Coronary artery (tissue), 2 donors: ENCODE measurements at regions not wholly inside any gene's neighbourhood (a gene's known extent, or its start where the extent isn't known, plus 50 kb on each side); places are given as distances from the start of the nearest gene placed in this dataset.

Experiments used
- DNase-seq: peaks from one replicate; pipeline ENCODE4 v3.0.0-alpha.2; 2017; ENCODE audit warnings: low spot score
- H3K27ac ChIP-seq, 2 donors: fragments of 200-600 bp; sonication (generic); one replicate each; pipeline ENCODE4 v1.5.1; 2016 to 2019
- H3K4me3 ChIP-seq: fragments of 200-600 bp; sonication (generic); 2 replicates; pipeline ENCODE4 v1.5.1; 2016; ENCODE audit warnings: mild to moderate bottlenecking, moderate library complexity
- TF ChIP-seq, protein P1 (sequence below): fragments of 200-600 bp; sonication (generic); IDR thresholded peaks from one replicate; pipeline ENCODE4 v1.5.1; 2019; ENCODE audit warnings: antibody characterized with exemption

DNA sequence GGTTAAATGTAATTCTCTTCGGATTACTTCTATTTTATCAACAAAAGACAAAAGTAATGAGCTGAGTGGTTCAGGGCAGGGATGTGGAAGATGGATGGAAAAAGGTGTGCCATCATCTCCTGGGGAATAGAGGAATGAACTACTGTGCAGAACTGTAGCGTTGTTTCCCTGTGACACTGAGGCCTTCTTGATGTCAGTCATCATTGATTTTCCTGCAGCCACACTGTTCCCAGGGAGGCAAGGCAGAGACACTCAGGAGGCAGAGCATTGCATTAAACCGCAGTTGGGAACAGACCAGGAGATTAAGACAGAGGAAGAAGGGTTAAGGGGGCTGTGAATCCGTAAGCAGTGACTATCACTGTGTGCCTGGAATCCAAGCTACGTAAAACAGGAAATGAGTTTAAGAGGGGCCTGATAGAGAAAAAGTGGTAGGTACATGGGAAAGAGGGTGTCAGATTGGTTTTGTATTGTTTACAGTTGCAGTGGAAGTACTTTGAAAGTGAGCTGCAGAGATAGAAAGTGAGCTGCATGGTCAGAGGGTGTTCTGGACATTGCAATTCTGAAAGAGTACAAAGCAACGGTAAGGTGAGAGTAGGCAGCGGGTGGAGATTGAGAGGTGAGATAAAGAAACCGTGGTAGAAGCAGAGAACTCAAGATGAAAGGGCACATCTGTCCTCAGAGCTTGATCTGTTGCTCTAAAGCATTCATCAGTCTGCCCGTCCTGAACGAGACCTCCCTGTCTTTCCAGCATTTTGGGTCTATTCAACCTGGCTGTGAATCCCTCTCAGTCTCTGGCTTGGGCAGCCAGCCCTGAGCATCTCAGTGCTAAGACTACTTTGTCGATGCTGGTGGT lies 793.4 kb upstream of the CELF4 start:
- TF ChIP-seq, protein P1, sequence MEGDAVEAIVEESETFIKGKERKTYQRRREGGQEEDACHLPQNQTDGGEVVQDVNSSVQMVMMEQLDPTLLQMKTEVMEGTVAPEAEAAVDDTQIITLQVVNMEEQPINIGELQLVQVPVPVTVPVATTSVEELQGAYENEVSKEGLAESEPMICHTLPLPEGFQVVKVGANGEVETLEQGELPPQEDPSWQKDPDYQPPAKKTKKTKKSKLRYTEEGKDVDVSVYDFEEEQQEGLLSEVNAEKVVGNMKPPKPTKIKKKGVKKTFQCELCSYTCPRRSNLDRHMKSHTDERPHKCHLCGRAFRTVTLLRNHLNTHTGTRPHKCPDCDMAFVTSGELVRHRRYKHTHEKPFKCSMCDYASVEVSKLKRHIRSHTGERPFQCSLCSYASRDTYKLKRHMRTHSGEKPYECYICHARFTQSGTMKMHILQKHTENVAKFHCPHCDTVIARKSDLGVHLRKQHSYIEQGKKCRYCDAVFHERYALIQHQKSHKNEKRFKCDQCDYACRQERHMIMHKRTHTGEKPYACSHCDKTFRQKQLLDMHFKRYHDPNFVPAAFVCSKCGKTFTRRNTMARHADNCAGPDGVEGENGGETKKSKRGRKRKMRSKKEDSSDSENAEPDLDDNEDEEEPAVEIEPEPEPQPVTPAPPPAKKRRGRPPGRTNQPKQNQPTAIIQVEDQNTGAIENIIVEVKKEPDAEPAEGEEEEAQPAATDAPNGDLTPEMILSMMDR: no peak
- no peak for DNase-seq
- no peak overlapping the region for H3K4me3 ChIP-seq
- no peak overlapping the region for H3K27ac ChIP-seq

DNA sequence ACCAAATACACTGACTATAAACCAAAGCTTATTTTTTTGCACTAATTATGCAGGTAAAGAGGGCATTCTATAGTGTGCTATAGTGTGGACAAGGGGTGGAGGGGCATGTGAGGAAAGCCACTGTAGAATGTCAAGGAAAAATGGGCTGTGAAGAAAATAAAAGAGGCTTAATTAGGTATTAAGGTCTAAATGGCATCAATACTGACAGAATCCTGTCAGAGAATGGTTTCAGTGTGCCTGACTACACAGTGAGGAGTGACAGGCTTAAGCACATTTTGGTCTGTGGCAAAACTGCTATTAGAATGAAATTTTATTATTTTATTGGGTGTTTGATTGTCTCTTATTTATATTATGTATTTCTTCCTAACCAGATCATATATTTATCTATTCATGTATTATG lies 787.6 kb upstream of the CELF4 start:
- H3K27ac ChIP-seq: no peak overlapping the region
- TF ChIP-seq, protein P1: no peak
- DNase-seq: no peak
- H3K4me3 ChIP-seq: no peak overlapping the region

DNA sequence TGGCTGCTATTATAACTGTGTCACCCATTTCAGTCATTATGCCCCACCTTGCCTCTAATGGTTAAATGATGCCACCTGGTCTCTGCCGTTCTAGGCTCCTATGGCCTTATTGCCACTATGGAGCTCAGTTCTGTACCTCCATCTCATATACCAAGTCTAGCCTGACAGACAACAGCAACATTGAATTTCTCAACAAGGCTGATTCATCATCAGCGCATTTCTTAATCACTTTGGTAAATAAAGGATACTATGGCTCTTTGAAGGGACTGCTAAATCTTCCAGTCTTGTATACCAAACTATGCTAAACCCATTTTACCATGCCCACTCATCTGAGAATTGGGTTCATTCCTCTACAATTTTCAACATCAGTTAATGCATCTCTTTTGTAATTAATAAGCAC lies 784.5 kb upstream of the CELF4 start:
- no peak overlapping the region for H3K4me3 ChIP-seq
- TF ChIP-seq, protein P1: no peak
- H3K27ac ChIP-seq: no peak overlapping the region
- DNase-seq: no peak

DNA sequence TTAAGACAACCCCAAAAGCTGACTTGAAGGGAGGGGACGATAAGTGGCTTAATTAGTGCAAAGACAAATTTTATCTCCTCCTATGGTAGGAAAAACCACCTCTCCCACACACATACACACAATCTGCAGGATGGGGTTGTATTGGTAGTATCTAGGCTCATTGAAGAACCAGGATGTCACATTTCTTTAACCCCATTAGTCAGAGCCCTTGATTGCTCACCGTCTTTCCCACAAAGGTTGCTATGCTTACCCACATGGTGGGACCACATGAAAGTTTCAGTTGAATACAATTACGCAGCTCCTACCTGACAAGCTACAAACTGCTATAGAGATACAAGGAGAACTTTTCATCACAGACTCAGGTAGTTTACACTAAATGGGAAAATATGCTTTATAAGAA lies 765.0 kb upstream of the CELF4 start:
- TF ChIP-seq, protein P1: no peak
- no peak for DNase-seq
- no peak overlapping the region for H3K4me3 ChIP-seq
- H3K27ac ChIP-seq: no peak overlapping the region

DNA sequence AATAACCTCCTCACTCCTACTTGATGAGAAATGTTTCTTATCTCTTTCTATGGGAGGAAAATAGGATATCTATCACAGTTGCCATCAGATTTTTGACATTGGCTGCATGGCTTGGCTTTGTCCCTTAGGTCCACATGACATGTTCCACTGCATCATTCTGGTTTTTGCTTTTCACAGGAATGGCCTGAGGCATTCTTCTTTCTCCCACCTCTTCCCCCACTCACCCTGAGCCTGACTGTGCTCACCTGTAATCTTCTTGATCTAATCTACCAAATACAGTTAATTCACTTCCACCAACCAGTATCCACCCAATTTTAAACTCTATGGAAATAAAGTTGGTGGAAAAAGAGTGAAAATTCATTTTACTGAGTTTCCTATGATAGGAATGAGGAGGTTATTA lies 763.5 kb upstream of the CELF4 start:
- Histone ChIP-seq H3K4me3 (no peak overlapping the region), H3K27ac (no peak overlapping the region)
- no peak for DNase-seq
- TF ChIP-seq, protein P1: no peak

DNA sequence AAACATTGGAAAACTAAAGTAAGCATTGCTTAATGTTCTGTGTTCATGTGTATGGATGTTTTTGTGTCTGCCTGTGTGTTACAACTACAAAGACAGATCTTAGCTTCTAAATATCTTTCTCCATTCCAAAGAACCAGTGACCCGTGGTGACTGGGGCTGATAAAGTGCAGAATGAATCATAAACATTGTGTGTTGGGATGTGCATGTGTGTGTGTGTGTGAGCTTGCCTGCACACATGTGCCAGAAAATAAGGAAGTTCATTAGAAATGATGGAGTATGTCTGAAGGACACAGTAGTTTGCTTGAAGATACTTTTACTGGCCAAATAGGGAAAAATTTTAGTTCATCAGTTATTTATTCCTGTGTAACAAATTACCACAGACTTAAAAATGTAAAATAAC lies 756.6 kb upstream of the CELF4 start:
- Histone ChIP-seq H3K27ac (no peak overlapping the region), H3K4me3 (no peak overlapping the region)
- TF ChIP-seq, protein P1: no peak
- no peak for DNase-seq

DNA sequence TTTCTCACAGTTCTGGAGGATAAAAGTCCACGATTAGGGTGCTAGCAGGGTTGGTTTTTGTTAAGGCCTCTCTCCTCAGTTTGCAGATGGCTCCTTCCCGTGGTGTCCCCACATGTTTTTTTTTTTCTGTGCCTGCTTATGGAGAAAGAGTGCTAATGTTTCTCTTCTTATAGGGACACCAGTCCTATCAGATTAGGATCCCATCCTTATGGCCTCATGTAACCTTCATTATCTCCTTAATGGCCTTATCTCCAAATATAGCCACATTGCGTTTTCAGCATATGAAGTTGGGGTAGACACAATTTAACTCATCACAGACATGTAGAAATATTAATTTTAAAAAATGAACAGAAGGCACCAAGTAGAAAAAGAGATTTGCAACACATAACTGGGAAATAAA lies 755.7 kb upstream of the CELF4 start:
- Histone ChIP-seq H3K27ac (no peak overlapping the region), H3K4me3 (no peak overlapping the region)
- no peak for DNase-seq
- TF ChIP-seq, protein P1: no peak
